IPS-18c (cell line): ENCODE measurements at regions not wholly inside any gene's neighbourhood (a gene's known extent, or its start where the extent isn't known, plus 50 kb on each side); places are given as distances from the start of the nearest gene placed in this dataset.
"Not testable (repeated sequence)": the region's sequence is repeated elsewhere in the genome, so short reads cannot be mapped to it uniquely, and the experiment has no call there.

Experiments used
- H3K4me3 ChIP-seq: 2 replicates; pipeline ENCODE4 v1.7.0; 2013; ENCODE audit warnings: low read depth, mild to moderate bottlenecking, low read length, moderate library complexity; ENCODE audit not compliant: insufficient read depth
- H3K9me3 ChIP-seq: one replicate; pipeline ENCODE4 v1.6.1; 2013; ENCODE audit warnings: mild to moderate bottlenecking, low read length, moderate library complexity; ENCODE audit not compliant: control insufficient read depth, insufficient read depth

DNA sequence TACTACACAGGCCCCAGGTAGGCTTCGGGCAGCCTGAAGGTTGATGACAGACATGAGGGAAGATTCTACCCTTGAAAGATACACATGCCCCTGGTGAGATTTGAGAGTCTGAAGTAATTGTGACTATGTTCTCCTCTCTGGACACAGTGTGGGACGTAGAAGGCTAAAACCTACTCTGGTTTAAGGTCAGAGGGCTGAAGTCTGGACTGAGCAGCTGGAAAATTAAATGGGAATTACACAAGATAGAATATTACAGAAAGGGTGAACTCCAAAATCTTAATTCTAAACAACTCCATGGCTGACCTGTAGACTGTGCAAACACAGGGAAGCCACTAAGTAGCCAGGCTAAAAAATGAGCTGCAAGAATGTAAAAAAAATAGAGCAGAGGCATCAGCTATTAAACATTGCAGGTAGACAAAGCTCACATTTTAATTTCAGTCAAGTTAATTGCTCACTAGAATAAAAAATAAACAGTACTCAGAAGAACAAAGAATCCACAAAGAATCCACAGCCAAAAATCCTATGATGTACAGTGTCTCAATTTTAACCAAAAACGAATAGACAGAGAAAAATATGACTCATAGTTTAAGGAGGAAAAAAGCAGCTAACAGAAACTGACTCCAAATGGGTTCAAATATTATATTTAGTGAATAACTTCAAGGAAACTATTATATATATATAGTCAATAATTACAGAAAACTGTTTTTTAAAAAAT is 170.4 kb downstream of the PCDH18 start:
- no peaks in the 10 kb centered on the region for H3K9me3 ChIP-seq

DNA sequence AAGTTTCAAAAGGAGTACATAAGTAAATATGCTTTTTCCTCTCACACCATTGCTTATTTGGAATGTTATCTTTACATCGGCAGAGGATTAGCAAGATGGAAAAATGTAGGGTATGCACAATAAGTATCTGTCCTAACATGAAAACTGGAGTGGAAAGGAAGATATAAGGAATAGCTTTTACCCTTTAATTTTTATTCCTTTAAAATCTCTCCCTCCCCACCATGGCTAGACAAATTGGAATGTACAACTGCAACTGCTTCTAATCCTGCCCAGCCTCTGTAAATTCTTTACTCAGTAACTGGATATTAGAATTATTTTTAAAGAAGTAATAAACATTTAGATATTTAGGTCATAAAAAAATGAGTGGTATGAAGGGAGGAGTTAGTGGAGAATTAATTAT is 171.5 kb downstream of the PCDH18 start:
- H3K9me3 ChIP-seq, result no peaks in the 10 kb centered on the region
- H3K4me3 ChIP-seq, result no peak overlapping the region

More for the DNA sequence above, 170.4 kb downstream of the PCDH18 start:
- no peak overlapping the region for H3K4me3 ChIP-seq

DNA sequence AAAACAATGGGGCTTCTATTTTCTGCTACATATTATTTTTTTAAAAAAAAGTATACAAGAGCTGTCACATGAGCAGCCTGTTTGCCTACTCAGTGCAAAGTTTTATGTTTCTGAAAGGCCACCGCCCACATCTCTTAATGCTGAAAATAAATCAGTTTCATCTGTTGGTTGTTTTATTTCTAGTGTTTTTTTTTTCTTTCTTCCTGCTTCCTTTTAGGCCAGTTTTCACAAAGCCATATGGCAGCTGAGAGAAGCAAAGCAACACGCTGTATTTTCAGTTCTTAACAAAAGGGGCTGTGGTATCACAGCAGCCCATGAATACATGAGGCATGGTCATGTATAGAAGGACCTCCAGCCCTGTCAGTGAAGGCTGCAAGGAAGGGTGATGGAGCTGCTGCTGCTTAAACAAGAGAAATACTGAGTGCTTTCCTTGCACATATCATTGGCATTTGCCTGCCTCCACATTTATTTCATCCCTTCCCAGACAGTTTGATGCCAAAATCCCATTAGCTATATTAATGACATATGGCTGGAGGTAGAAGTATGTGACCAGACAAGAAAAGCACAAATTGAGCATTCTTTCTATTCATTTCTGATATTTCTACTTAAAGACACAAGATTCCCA is 172.5 kb downstream of the PCDH18 start:
- no peak overlapping the region for H3K4me3 ChIP-seq
- no peaks in the 10 kb centered on the region for H3K9me3 ChIP-seq

DNA sequence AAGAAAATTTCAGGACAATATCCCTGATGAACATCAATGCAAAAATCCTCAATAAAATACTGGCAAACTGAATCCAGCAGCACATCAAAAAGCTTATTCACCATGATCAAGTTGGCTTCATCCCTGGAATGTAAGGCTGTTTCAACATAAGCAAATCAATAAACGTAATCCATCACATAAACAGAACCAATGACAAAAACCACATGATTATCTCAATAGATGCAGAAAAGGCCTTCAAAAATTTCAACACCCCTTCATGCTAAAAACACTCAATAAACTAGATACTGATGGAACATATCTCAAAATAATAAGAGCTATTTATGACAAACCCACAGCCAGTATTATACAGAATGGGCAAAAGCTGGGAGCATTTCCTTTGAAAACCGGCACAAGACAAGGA is 177.7 kb downstream of the PCDH18 start:
- H3K9me3 ChIP-seq, H3K4me3 ChIP-seq: not testable (repeated sequence)

DNA sequence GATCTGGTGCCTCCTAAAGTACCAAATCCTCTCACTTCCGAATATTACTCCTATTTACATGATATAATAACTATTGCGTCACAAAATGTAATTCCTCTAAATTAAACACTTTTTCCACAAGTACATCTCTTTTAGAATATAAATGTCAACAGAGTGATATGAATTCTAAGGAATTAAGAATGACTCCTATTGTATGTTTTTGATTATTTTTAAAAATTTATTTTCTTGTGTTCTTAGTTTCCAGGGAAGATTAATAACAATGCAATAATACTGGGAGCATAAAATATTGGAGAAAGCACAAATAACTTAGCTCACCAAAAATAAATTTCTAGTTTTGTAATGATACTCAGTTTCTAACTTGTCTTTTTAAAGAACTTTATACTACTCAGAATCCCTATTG is 184.9 kb downstream of the PCDH18 start:
- Histone ChIP-seq H3K9me3 (no peaks in the 10 kb centered on the region), H3K4me3 (no peak overlapping the region)

DNA sequence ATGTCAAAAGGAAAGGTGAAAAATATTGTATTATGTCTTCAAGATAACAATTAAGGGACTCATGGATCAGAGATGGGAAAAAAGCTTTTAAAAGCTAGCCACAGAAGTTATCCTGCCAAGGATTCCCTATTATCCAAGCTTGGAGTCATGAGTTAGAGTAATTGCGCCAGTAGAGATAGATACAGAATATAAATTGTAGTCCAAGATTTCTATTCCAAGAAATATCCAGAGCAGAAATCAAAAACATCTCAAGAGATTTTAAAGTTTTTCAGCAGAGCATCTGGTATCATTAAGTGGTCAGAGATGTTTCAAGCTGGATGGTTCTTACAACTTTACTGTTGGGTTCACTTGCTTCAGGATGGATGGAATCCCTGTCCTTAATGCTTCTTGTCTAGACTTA is 186.7 kb downstream of the PCDH18 start:
- H3K9me3 ChIP-seq, result no peaks in the 10 kb centered on the region
- H3K4me3 ChIP-seq, result no peak overlapping the region

DNA sequence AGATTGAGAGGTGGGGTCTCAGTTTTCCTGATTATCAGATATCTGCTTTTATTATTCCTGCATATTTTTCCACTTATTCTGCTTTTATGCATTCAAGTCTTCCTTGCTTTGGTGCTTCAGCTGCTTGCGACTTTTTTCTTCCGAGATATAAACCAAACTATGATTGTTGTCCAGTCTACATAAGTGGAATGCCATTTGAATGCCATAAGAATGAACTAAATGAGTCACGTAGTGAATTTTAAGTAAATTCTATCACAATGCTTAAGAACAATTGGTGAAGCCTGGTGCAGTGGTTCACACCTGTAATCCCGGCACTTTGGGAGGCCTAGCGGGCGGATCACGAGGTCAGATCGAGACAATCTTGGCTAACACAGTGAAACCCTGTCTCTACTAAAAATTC is 189.1 kb downstream of the PCDH18 start:
- no peak overlapping the region for H3K4me3 ChIP-seq
- no peaks in the 10 kb centered on the region for H3K9me3 ChIP-seq

DNA sequence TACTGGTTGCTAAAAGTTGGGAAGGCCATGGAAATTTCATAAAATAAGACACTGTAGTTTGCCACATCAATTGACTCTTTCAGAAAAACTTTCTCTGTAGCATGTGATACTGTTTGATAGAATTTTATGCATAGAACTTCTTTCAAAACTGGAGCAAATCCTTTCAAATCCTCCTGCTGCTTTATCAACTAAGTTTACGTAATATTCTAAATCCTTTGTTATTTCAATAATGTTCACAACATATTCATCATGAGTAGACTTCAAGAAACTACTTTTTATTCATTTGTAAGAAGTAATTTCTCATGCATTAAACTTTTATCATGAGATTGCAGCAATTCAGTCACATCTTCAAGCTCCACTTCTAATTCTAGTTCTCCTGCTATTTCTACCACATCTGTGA is 199.3 kb downstream of the PCDH18 start:
- Histone ChIP-seq H3K9me3 (peaks cover 2% of the 10 kb centered on the region), H3K4me3 (no peak overlapping the region)

DNA sequence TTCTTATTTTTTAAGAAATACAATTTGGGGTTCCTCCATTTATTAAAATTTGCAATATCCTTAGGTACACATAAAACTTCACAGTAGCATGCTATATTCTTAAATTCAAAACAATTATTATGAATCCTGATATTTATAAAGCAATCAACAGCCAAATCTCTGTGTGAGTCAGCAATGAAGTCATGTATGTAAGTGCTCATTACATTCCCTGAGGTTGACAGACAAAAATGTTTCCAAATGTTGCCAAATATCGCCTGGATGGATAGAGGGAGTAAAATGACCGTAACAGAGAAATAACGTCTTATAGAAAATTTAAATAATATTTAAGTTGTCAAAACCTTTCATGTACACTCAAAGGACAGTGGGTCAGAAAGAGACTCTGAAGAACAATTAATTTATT is 220.0 kb downstream of the PCDH18 start:
- H3K4me3 ChIP-seq, result no peak overlapping the region

DNA sequence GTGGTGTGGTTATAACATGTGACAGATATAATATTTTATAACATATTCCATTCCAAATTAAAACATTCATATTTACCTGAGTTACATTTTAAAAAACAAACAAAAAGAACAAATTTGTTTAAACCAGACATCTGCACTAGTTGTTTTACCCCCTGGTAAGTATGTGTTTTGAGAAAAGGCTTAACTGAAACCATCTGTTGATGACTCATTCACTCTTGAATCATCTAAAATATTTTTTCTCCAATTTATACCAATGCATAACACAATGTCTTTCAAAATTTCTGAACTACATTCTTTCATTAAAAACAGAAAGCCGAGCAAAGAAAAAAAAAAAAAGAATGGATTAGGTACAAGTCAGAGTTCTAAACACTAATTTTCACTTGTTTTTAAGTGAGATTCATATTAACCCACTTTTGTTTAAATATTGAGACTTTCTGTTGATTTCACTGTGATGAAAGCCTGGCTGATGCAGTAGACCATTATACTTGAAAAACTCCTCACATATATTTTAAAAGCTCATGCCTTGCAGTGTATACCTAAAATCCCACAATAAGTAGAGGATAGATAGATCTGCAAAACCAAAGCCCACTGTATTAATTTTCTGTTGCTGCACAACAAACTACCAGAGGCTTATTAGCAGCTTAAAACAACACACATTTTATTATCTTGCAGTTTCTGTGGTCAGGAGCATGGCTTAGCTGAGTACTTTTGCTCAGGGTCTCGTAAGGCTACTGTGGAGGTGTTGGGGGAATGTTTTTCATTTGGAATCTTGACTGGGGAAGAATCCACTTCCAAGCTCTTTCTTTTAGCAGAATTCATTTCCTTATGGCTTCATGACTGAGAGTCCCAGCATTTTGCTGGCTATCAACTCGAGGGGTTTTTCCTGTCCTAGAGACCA is 221.5 kb downstream of the PCDH18 start:
- Histone ChIP-seq H3K9me3 (no peaks in the 10 kb centered on the region), H3K4me3 (no peak overlapping the region)

More for the DNA sequence above, 220.0 kb downstream of the PCDH18 start:
- no peaks in the 10 kb centered on the region for H3K9me3 ChIP-seq

DNA sequence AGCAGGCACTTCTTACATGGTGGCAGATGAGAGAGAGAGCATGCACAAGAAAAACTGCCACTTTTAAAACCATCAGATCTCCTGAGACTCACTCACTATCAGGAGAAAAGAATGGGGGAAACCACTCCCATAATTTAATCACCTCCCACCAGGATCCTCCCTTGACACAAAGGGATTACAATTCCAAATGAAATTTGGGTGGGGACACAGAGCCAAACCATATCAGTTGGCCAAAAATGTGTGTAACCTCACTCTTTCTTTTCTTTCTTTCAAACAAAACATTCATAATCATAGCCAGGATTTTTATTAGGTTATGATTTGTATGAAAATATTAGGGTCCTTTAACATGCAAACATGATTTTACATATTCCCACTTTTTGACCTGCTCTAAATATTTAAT is 222.1 kb downstream of the PCDH18 start:
- H3K9me3 ChIP-seq, result no peaks in the 10 kb centered on the region
- no peak overlapping the region for H3K4me3 ChIP-seq

DNA sequence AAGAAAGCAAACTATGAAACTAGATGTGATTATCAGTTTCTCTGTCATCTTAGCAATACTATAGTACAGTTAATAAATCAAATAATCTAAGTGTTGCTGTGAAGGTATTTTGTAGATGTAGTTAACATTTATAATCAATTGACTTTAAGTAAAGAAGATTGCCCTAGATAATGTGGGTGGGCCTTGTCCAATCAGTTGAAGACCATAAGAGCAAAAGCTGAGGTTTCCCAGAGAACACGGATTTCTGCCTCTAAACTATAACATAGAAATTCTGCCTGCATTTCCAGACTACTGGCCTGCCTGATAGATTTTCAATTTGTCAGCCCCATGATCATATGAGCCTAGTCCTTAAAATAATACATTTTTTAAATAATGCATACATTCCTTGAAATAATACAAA is 222.9 kb downstream of the PCDH18 start:
- H3K4me3 ChIP-seq, result no peak overlapping the region

DNA sequence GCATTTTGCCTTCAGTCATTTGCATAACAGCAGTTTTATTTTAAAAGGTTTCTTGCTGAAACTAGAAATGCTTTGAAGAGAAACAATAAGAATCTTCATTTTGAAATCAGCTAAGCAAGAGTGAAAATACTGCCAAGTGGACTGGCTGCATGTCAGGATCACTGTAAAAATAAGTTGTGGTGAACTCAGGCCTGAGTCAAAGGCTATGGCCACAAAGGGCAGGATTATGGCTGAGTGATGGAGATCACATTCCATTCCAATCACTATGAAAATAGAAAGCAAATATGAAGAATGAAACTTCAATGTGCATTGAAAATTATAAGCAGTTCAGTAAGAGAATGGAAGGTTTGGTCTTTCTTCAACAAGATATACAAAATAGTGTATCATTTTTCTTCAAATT is 224.5 kb downstream of the PCDH18 start:
- Histone ChIP-seq H3K4me3 (no peak overlapping the region), H3K9me3 (no peaks in the 10 kb centered on the region)

More for the DNA sequence above, 222.9 kb downstream of the PCDH18 start:
- H3K9me3 ChIP-seq, result no peaks in the 10 kb centered on the region

DNA sequence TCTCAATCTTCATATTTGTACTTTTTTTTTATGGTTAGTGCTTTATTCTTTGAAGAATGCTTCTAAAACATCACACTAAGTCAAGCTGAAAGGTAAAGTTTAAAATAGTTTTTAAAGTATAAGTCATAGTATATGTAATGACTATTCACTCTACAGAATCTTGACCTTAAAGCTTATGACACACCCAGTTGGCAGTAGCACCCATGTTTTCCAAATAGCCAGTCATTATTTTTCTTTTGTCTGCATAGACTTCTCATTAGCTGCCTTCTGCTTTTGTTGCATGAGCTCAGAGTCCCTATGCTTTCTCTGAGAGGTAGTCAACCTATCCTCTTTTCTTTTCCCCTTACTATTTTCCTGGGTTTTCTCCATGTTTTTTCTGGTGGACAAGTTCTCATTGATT is 231.5 kb downstream of the PCDH18 start:
- Histone ChIP-seq H3K4me3 (no peak overlapping the region), H3K9me3 (no peaks in the 10 kb centered on the region)

DNA sequence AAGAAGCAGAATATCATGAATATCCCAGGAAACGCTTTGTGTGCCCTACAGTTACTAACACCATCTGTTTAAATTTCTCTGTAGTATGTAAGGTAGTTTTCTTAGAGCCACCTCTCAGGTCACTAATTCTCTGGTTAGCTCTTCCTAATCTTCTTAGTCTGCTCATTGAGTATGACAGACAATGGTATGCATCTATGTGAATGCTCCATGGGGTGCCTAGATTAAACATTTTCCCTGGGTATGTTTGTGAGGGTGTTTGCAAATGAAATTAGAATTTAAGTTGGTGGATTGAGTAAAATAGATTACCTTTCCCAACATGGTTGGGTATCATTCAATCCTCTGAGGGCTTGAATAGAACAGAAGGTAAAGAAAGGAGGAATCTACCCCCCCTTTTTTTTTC is 233.0 kb downstream of the PCDH18 start:
- no peaks in the 10 kb centered on the region for H3K9me3 ChIP-seq
- no peak overlapping the region for H3K4me3 ChIP-seq

DNA sequence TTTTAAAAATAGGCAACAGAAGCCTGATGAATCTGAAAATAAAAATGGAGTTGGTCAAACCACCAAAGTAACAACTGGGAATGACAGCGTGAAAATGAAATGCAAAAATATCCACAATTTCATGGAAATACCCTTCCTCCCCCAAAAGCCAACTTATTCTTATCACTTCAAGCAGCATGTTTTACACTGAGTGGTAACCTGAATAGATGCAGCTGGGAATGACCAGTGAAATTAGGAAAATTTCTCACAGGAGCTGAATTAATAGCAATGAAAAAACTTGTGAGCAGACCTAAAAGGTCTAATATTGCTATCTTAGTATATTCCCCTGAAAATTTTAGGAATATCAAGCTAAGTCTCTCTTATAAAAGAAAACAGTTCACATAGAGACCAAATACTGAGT is 239.0 kb downstream of the PCDH18 start:
- Histone ChIP-seq H3K4me3 (no peak overlapping the region), H3K9me3 (no peaks in the 10 kb centered on the region)

DNA sequence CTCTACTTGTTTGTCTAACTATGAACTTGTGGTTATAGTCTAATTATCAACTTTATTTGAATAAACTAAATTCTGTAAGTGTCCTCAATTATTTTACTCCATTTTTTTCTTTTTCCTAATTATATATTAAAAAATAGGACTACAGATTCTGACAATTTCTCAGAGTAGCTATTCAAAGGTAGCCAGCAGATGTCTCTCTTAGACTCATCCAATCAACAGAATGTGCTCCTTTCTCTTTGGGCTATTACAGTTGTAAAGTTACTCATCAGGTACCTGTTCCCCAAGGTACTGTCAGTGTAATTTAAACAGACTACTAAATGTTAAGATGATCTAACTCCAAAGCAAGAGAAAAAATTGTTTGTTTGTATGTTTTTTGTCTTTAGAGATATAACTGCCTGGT is 248.6 kb downstream of the PCDH18 start:
- Histone ChIP-seq H3K4me3 (no peak overlapping the region), H3K9me3 (no peaks in the 10 kb centered on the region)

DNA sequence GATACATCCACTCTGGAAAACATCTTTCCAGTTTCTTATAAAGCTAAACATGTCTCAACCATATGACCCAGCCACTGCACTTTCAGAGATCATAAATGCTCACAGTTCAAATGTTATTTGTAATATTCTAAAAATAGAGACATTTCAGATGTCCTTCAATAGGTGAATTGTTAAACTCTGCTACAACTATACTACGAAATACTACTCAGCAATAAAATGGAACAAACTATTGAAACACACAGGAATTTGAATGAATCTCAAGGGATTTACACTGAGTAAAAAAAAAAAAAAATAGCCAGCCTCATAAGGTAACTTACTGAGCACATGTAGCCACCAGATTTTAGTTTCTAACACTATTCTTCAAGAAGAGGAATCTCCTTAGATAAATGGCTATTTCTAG is 253.9 kb downstream of the PCDH18 start:
- H3K9me3 ChIP-seq, result no peaks in the 10 kb centered on the region
- H3K4me3 ChIP-seq, result no peak overlapping the region
